GM12874 (cell line): ENCODE measurements at regions not wholly inside any gene's neighbourhood (a gene's known extent, or its start where the extent isn't known, plus 50 kb on each side); places are given as distances from the start of the nearest gene placed in this dataset.

Source experiments
- TF ChIP-seq, protein P1 (sequence below): IDR thresholded peaks from 2 replicates; pipeline ENCODE4 v1.5.1; 2011; ENCODE audit warnings: low read depth, mild to moderate bottlenecking, control low read depth, low read length, moderate library complexity; ENCODE audit not compliant: insufficient read depth

DNA sequence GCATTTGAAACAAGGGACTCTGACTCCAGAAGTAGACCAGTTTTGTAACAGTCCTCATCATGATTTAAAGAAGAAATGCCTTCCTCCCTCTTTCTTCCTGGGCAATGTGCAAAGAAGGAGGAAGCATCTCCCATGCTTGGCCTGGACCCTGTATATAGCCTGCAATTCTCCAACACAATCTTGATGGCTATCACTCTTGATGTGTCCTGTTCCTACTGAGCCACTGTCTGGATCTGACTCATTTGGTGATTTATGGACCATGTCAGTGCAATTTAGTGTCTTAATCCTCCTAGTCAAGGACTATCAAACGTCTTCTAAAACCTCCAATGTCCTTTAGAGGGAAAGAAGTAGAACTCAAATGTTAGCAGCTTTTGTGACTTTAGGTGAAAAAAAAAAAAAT, 697.3 kb downstream of the TLR4 start:
- TF ChIP-seq, protein P1, sequence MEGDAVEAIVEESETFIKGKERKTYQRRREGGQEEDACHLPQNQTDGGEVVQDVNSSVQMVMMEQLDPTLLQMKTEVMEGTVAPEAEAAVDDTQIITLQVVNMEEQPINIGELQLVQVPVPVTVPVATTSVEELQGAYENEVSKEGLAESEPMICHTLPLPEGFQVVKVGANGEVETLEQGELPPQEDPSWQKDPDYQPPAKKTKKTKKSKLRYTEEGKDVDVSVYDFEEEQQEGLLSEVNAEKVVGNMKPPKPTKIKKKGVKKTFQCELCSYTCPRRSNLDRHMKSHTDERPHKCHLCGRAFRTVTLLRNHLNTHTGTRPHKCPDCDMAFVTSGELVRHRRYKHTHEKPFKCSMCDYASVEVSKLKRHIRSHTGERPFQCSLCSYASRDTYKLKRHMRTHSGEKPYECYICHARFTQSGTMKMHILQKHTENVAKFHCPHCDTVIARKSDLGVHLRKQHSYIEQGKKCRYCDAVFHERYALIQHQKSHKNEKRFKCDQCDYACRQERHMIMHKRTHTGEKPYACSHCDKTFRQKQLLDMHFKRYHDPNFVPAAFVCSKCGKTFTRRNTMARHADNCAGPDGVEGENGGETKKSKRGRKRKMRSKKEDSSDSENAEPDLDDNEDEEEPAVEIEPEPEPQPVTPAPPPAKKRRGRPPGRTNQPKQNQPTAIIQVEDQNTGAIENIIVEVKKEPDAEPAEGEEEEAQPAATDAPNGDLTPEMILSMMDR = no peak

DNA sequence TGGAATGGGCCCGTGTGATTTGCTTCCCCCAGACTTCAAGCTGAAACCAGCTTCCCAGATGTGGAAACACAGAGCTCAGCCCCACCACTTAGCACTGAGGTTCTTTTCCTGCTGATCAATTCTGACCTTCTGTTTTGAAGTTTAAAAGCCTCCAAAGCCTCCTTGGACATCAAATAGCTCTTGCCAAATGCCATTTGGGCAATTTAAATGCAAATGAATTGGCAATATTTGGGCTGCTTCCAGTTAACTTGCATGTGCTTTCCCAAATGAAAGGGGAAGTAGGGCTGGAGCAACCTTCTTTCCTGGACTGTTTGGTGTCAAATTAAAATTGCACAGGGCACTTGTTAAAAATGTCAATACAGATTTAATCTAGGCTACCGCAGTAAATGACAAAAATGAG, 710.5 kb downstream of the TLR4 start:
- TF ChIP-seq, protein P1 = no peak

DNA sequence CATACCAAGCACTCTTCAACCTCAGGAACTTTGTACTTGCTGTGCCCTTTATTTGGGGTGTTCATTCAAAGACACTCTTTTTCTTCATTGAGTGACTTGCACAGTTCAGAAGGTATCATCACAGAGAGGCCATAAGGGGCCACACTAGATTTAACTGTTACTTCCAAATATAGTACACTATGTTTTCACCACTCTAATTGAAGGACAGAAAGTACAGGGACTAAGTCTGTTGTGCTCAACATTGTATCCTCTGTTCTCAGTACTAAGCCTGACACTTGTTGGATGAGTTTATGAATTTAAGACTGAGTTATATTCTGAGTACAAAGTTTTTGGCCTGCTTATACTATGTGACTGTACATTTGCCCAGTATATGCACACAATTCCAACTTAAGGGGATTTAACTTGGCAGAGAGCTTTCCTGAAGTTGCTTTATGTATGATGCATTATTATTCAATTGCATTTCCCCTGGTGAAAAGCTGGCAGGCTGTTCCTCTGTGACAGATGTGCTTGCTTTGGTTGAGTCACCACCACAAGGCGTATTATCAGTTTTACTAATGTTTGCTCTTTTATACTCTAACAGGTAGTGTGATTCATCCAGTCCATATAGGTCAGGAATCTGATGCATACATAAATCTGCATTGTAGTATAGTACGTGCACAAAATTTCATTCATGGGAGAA, 714.8 kb downstream of the TLR4 start:
- TF ChIP-seq, protein P1 = no peak

DNA sequence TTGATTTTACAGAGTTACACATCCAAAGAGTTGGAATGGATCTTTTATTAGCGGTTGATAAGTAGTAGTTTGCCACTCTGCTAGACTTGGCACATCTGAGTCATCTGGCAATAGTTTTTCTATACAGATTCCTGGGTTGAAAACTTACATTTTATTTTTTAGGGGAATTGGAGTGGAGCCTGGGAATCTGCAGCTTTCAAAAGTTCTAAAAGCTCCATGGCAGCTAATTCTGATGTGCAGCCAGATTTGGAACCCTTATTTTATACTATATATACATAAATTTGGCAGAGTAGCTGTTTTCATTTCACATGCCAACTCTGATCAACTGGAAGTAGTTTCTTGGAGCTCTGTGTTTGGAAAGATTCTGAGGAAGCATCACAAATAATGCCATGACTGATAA, 715.5 kb downstream of the TLR4 start:
- TF ChIP-seq, protein P1 = no peak

DNA sequence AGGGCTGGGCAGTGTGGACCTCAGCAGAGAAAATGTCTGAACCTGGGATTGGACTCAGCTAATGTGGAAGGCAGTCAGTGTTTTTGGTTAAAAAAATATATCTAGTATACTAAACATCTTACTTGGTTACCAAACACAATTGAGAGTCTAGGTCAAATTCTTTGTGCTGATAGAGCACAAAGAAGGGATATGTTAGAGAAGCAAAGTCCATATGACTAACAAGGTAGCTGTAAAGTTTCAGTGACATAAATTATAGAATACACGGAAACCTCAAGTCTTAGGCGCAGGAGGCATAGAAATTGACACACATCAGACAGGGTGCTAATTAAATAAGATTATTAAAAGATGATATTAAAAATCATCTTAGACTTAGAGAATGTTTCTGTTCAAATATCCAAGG, 718.3 kb downstream of the TLR4 start:
- TF ChIP-seq, protein P1 = no peak

DNA sequence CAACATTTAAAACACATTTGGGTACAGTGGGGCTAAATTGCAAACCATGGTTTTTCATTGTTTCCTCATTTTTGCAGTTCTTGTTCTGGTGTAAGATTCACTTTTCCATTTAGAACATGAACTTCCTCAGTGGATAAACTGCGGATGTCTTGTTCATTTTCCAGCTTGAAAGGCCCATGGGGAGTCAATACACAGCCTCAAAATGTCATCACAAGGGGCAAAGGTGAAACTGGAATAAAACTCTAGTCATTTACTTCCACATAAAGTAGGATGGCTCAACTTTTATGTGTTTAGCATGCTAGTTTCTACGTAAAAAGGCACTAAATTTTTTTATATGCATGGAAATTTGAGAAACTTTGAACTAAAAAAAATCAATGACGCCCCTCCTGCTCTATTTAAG, 718.8 kb downstream of the TLR4 start:
- TF ChIP-seq, protein P1 = no peak

DNA sequence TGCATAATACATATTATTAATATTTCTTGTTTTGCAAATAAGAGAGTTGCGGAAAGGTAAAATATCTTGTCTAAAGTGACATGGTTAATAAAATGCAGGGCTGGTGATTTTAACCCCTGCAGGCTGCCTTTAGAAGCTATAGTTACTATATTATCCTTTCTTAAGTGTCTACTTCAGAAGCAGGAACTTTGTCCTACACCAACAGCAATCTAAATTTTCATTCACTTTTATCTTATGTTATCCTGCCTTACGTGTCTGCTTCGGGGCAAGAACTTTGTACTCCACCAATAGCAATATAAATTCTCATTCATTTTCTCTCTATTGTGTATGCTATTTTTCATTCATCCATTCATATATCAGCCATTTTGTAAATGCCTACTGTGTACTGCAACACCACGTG, 719.5 kb downstream of the TLR4 start:
- TF ChIP-seq, protein P1 = no peak

DNA sequence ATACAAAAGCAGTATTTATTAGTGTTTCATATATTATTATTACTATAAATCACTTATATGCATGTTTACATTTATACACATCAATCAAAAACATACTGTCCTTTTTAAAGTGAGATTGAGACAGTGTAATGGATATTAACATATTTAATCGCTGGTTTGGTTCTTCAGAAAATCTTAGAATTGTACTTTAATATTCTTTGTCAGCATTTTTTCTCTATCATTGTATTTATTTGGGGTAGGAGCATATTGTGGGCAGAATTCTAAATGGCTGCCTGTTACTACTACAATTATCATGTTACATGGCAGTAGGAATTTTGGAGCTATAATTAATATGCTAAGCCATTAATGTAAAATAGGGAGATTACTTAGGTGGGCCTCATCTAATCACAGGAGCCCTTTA, 722.6 kb downstream of the TLR4 start:
- TF ChIP-seq, protein P1 = no peak
